GM23338 (cell line): ENCODE measurements at regions not wholly inside any gene's neighbourhood (a gene's known extent, or its start where the extent isn't known, plus 50 kb on each side); places are given as distances from the start of the nearest gene placed in this dataset.

Experiments used
- ATAC-seq: fragments of 200-7000 bp; cut with Tn5 transposase; 3 replicates; pipeline ENCODE4 v1.9.1; 2020
- DNase-seq: peaks from one replicate; pipeline ENCODE4 v3.0.0-alpha.2; 2015; ENCODE audit warnings: low spot score
- H2AFZ ChIP-seq: fragments of 200-600 bp; sonication (generic); 2 replicates; pipeline ENCODE4 v1.8.0; 2016; ENCODE audit warnings: antibody characterized with exemption, mild to moderate bottlenecking, moderate library complexity
- H3F3A ChIP-seq: fragments of 200-600 bp; sonication (generic); replicated peaks from 2 replicates; pipeline ENCODE4 v1.8.0; 2017; ENCODE audit warnings: antibody characterized with exemption, mixed run types, low read depth
- H3K27ac ChIP-seq: fragments of 200-600 bp; sonication (generic); 2 replicates; pipeline ENCODE4 v1.6.1; 2016; ENCODE audit warnings: low read depth
- H3K27me3 ChIP-seq: fragments of 200-600 bp; sonication (generic); 2 replicates; pipeline ENCODE4 v1.8.0; 2016; ENCODE audit warnings: mild to moderate bottlenecking, mixed run types, moderate library complexity; ENCODE audit not compliant: insufficient read depth
- H3K36me3 ChIP-seq: fragments of 200-600 bp; sonication (generic); 2 replicates; pipeline ENCODE4 v1.8.0; 2016; ENCODE audit warnings: mild to moderate bottlenecking; ENCODE audit not compliant: insufficient read depth
- H3K4me1 ChIP-seq: fragments of 200-600 bp; sonication (generic); 2 replicates; pipeline ENCODE4 v1.8.0; 2016; ENCODE audit warnings: mild to moderate bottlenecking, moderate library complexity; ENCODE audit not compliant: insufficient read depth
- H3K4me2 ChIP-seq: fragments of 200-600 bp; sonication (generic); 2 replicates; pipeline ENCODE4 v1.7.1; 2017; ENCODE audit warnings: mixed run types
- H3K4me3 ChIP-seq: fragments of 200-600 bp; sonication (generic); 2 replicates; pipeline ENCODE4 v1.6.1; 2016; ENCODE audit warnings: mixed run types
- H3K79me2 ChIP-seq: fragments of 200-600 bp; sonication (generic); replicated peaks from 2 replicates; pipeline ENCODE4 v1.8.0; 2017; ENCODE audit warnings: mild to moderate bottlenecking; ENCODE audit not compliant: insufficient read depth
- H3K9me2 ChIP-seq: fragments of 200-600 bp; sonication (generic); 2 replicates; pipeline ENCODE4 v1.8.0; 2017; ENCODE audit not compliant: insufficient read depth
- H4K20me1 ChIP-seq: fragments of 200-600 bp; sonication (generic); replicated peaks from 2 replicates; pipeline ENCODE4 v1.8.0; 2017; ENCODE audit warnings: mild to moderate bottlenecking; ENCODE audit not compliant: insufficient read depth
- H3K27ac Mint-ChIP-seq: 2 replicates; pipeline ENCODE4 v1.8.0; 2020; ENCODE audit warnings: inconsistent platforms, mild to moderate bottlenecking, moderate library complexity, mixed read lengths
- H3K27me3 Mint-ChIP-seq: 3 replicates; pipeline ENCODE4 v1.8.0; 2022; ENCODE audit warnings: low read depth, mild to moderate bottlenecking, moderate library complexity, mixed read lengths, inconsistent platforms; ENCODE audit not compliant: insufficient read depth, poor library complexity
- H3K36me3 Mint-ChIP-seq: 3 replicates; pipeline ENCODE4 v1.8.0; 2021; ENCODE audit warnings: low read depth, mild to moderate bottlenecking, inconsistent platforms, moderate library complexity, mixed read lengths
- H3K4me1 Mint-ChIP-seq: 3 replicates; pipeline ENCODE4 v1.8.0; 2020; ENCODE audit warnings: mild to moderate bottlenecking, inconsistent platforms, mixed read lengths
- H3K4me3 Mint-ChIP-seq: 3 replicates; pipeline ENCODE4 v1.8.0; 2021; ENCODE audit warnings: moderate library complexity, mild to moderate bottlenecking, inconsistent platforms, mixed read lengths
- H3K9me3 Mint-ChIP-seq: 3 replicates; pipeline ENCODE4 v1.8.0; 2020; ENCODE audit warnings: moderate library complexity, mild to moderate bottlenecking, inconsistent platforms, mixed read lengths
- CTCF ChIP-seq, 2 experiments: fragments of 200-600 bp in 1 of 2; sonication (generic) in 1 of 2; conservative IDR thresholded peaks; 2 replicates each; pipeline versions ENCODE4 v1.5.1 to v1.6.1; 2016 to 2017; ENCODE audit warnings: antibody characterized with exemption in 2 of 2, low read depth in 2 of 2, mild to moderate bottlenecking in 2 of 2, moderate library complexity in 1 of 2
- JUNB ChIP-seq: IDR thresholded peaks from one replicate; pipeline ENCODE4 v1.6.1; 2016; ENCODE audit warnings: antibody characterized with exemption; ENCODE audit not compliant: unreplicated experiment
- POLR2AphosphoS5 ChIP-seq: IDR thresholded peaks from 2 replicates; pipeline ENCODE4 v1.6.1; 2016; ENCODE audit warnings: antibody characterized with exemption, low read depth
- STAT1 ChIP-seq: IDR thresholded peaks from one replicate; pipeline ENCODE4 v1.6.1; 2016; ENCODE audit warnings: antibody characterized with exemption; ENCODE audit not compliant: unreplicated experiment
- ZNF114 ChIP-seq: fragments of 250-450 bp; sonication (Bioruptor Pico); IDR thresholded peaks from 2 replicates; pipeline ENCODE4 v1.5.0; 2020; ENCODE audit warnings: mild to moderate bottlenecking, moderate library complexity
- ZNF462 ChIP-seq: fragments of 250-450 bp; sonication (Bioruptor Pico); IDR thresholded peaks from 2 replicates; pipeline ENCODE4 v1.5.0; 2020; ENCODE audit warnings: mild to moderate bottlenecking, moderate library complexity

- Mint-ChIP-seq H3K36me3 (no peaks in the 10 kb centered on the region), H3K4me1 (peaks cover 22% of the 10 kb centered on the region), H3K4me3 (no peak overlapping the region), H3K27ac (no peak overlapping the region), H3K9me3 (peaks cover 13% of the 10 kb centered on the region), H3K27me3 (no peaks in the 10 kb centered on the region)
- Histone ChIP-seq H3K36me3 (no peaks in the 10 kb centered on the region), H2AFZ (peak overlapping the region; percentile 61), H3K4me1 (peaks cover 30% of the 10 kb centered on the region), H3K9me2 (peaks cover 6% of the 10 kb centered on the region), H3K27me3 (no peaks in the 10 kb centered on the region), H3K27ac (no peak overlapping the region), H3F3A (0 out of 2 replicates have a peak, but pooled peaks cover 5% of the 10 kb centered on the region), H3K79me2 (no peaks in the 10 kb centered on the region), H3K4me2 (no peak overlapping the region), H4K20me1 (no peaks in the 10 kb centered on the region), H3K4me3 (no peak overlapping the region)
- DNase-seq (no peak), ATAC-seq (no peak)
- TF ChIP-seq ZNF462 (CRISPR knock-in tag) (no peak), POLR2AphosphoS5 (no peak), JUNB (no peak), ZNF114 (CRISPR knock-in tag) (no peak), CTCF (conservative IDR thresholded peaks at IDR 0.05; ENCODE audit: low read depth in 2 of 2) (no peak), STAT1 (no peak)
Observed at GRCh38 chr18:8975624-8976023, 126.9 kb upstream of the NDUFV2 start.
